Gastroesophageal sphincter (tissue), 3 donors: ENCODE measurements at regions not wholly inside any gene's neighbourhood (a gene's known extent, or its start where the extent isn't known, plus 50 kb on each side); places are given as distances from the start of the nearest gene placed in this dataset.

ENCODE experiments used
- CTCF ChIP-seq, 4 experiments: fragments of 200-600 bp in 2 of 4; fragments of 450-650 bp in 2 of 4; sonication (generic) in 1 of 4; IDR thresholded peaks; one replicate each; pipeline ENCODE4 v1.5.1; 2017 to 2019; ENCODE audit warnings: antibody characterized with exemption in 4 of 4, mild to moderate bottlenecking in 2 of 4, moderate library complexity in 2 of 4
- EP300 ChIP-seq: sonication (generic); formaldehyde crosslinking; IDR thresholded peaks from one replicate; pipeline ENCODE4 v1.6.1; 2017; ENCODE audit warnings: antibody characterized with exemption, mild to moderate bottlenecking

DNA sequence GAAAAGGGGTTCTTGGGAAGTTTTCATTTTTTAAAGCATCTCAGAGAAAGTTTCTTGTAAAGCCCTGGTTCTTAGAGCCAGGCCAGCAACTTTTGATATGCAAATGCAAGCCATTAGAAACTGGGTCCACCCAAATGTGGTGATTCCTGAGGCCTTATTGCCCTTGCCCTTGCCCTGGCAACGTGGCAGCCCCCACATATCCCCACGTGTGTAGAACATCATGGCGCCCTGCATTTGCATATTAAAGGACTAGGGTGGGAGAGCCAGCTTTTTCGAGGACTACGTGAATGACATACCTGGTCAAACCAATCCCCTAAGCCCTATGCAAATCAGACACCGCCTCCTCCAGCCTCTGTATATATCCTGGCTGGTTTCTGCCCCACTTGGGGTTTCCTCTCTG, 314.9 kb upstream of the NECTIN3 start:
- TF ChIP-seq CTCF (IDR thresholded peaks at IDR 0.05) (no peak), EP300 (no peak)
